Spinal cord (tissue), 9 donors: ENCODE measurements at regions not wholly inside any gene's neighbourhood (a gene's known extent, or its start where the extent isn't known, plus 50 kb on each side); places are given as distances from the start of the nearest gene placed in this dataset.

Experiments
- DNase-seq, 6 donors: peaks; one replicate each; pipeline versions ENCODE4 v3.0.0 to v3.0.0-alpha.2; 2013 to 2015; ENCODE audit warnings: low spot score in 6 of 6, low read depth in 4 of 6
- H3K27ac ChIP-seq: one replicate; pipeline ENCODE4 v1.5.1; 2013; ENCODE audit warnings: low read depth, low read length, control low read depth
- H3K27me3 ChIP-seq: one replicate; pipeline ENCODE4 v1.6.1; 2013; ENCODE audit warnings: low read length; ENCODE audit not compliant: control insufficient read depth, insufficient read depth
- H3K36me3 ChIP-seq: one replicate; pipeline ENCODE4 v1.6.1; 2013; ENCODE audit warnings: low read length; ENCODE audit not compliant: control insufficient read depth, insufficient read depth
- H3K4me1 ChIP-seq: one replicate; pipeline ENCODE4 v1.6.1; 2013; ENCODE audit warnings: low read length; ENCODE audit not compliant: control insufficient read depth, insufficient read depth
- H3K4me3 ChIP-seq: one replicate; pipeline ENCODE4 v1.5.1; 2013; ENCODE audit warnings: low read depth, low read length, control low read depth
- H3K9me3 ChIP-seq: one replicate; pipeline ENCODE4 v1.6.1; 2013; ENCODE audit warnings: low read length; ENCODE audit not compliant: control insufficient read depth, insufficient read depth
- WGBS: methylation state at CpG from one replicate; pipeline ENCODE4 v1.1.5; 2013; ENCODE audit warnings: missing lambda C conversion rate; ENCODE audit not compliant: insufficient coverage; 5-methylcytosine and 5-hydroxymethylcytosine counted together
- donor health status: healthy.

DNA sequence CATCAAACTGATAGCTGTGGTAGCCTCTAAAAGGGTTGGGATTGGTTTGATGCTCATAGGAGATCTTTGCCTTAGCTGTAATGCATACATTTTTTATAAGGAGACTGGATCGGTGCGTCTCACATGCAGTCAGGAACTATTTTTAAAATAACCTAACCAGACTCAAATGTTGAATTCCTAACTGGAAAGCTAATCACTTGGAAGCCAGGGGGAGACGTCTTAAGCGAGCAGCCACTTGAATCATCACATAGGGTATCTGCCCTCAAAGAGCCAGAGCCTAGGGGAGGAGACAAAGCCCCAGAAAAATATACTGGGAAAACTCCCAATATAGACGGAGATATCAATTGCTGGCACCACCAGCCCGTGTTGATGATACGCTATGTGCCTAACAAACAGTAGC is 61.7 kb upstream of the PUM1 start:
- 94% methylated on average over 5 of the region's 7 CpGs for WGBS
- Histone ChIP-seq H3K4me1 (peaks cover 3% of the 10 kb centered on the region), H3K36me3 (no peaks in the 10 kb centered on the region), H3K9me3 (no peaks in the 10 kb centered on the region), H3K4me3 (no peak overlapping the region), H3K27me3 (no peaks in the 10 kb centered on the region), H3K27ac (no peak overlapping the region)
- no peak for DNase-seq

DNA sequence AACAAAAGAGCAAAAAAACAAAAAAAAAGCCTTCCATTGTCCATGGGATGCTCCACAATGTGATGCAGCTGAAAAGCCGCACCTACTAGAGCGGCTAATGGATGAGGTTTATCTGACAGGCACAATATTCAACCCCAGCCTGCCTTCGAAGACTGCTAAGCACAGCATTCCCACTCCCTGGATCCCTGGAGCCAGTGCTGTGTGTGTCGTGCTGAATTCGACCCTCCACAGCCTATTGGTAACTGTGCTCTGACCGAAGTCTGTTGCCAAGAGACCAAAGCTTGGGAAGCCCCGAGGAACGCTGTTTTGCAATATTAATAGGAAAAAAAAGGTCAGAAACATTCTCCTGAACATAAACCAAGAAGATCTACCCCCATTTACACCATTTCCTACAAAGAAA is 57.2 kb upstream of the PUM1 start:
- 24% methylated on average over 2 of the region's 8 CpGs for WGBS
- H3K4me1 ChIP-seq, result peaks cover 3% of the 10 kb centered on the region

DNA sequence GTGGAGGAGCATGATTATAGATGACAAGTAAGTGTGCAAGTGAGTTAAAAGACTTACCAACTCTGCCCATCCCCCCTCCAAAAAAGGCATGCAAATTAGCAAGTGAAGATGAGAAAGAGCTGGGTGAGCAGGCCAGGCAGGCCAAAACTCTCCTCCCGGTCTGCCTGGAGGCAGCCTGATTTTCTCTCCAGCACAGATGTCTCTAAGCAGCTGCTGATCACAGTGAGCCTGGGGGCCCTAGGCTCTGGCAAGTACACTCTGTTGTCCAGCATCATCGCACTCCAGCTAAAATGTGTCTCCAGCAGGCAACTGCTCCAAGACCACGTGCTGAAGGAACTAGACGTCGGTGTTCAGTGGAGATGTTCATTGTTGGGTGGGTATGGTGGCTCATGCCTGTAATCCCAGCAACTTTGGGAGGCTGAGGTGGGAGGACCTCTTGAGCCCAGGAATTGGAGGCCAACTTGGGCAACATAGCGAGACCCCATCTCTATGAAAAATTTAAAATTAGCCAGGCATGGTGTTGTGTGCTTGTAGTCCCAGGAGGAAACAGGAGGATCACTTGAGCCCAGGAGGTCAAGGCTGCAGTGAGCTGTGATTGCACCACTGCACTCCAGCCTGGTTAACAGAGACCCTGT is 56.7 kb upstream of the PUM1 start:
- H3K9me3 ChIP-seq, result no peaks in the 10 kb centered on the region
- no peaks in the 10 kb centered on the region for H3K27me3 ChIP-seq
- H3K36me3 ChIP-seq, result no peaks in the 10 kb centered on the region
- peaks cover 3% of the 10 kb centered on the region for H3K4me1 ChIP-seq
- DNase-seq, result peak in 1 of 6 donors; percentile 7
- WGBS, result 35% methylated on average over 2 of the region's 6 CpGs
- H3K27ac ChIP-seq, result no peak overlapping the region
- no peak overlapping the region for H3K4me3 ChIP-seq

More for the DNA sequence above, 57.2 kb upstream of the PUM1 start:
- DNase-seq, result peak in 2 of 6 donors; percentile 13 to 75
- H3K27me3 ChIP-seq, result no peaks in the 10 kb centered on the region
- no peaks in the 10 kb centered on the region for H3K36me3 ChIP-seq
- H3K4me3 ChIP-seq, result no peak overlapping the region
- no peaks in the 10 kb centered on the region for H3K9me3 ChIP-seq
- no peak overlapping the region for H3K27ac ChIP-seq

DNA sequence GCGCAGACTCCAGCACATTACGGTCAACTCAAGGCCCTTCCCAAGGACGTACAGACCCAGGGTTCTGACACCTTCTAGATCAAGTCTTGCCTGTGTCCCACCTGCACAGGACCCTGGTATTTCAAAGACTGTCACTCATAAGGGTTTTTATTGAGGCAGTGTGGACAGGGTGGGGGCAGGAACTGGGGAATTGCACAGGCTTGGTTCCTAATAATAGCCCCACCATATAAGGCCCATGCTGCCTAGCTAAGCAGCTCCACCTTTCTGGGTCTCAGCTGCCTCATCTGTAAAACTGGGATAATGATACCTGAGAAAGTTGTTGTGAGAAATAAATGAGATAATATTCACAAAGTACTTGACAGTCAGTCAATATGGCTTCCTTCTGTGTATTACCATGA is 55.3 kb upstream of the PUM1 start:
- Histone ChIP-seq H3K36me3 (no peaks in the 10 kb centered on the region), H3K4me1 (peaks cover 3% of the 10 kb centered on the region), H3K27me3 (no peaks in the 10 kb centered on the region), H3K27ac (no peak overlapping the region), H3K4me3 (no peak overlapping the region), H3K9me3 (no peaks in the 10 kb centered on the region)
- no peak for DNase-seq
- 92% methylated on average over 3 of the region's 3 CpGs for WGBS

DNA sequence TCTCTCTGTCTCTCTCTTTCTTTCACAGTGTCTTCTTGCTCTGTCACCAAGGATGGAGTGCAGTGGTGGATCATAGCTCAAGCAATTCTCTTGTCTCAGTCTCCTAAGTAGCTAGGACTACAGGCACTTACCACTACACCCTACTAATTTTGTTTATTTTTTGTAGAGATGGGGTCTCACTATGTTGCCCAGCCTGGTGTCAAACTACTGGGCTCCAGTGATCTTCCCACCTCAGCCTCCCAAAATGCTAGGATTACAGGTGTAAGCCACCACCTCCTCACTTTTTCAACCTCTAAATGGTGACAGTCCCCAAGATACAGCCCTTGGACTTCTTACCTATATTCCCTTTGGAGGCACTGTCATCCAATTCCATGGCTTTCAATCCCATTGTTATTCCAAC is 50.5 kb upstream of the PUM1 start:
- no peaks in the 10 kb centered on the region for H3K4me1 ChIP-seq
- H3K36me3 ChIP-seq, result no peaks in the 10 kb centered on the region
- peaks cover 2% of the 10 kb centered on the region for H3K27me3 ChIP-seq
- no peak overlapping the region for H3K27ac ChIP-seq
- no peak for DNase-seq
- H3K4me3 ChIP-seq, result no peak overlapping the region
- no peaks in the 10 kb centered on the region for H3K9me3 ChIP-seq
